PC-9 (cell line): ENCODE measurements at regions not wholly inside any gene's neighbourhood (a gene's known extent, or its start where the extent isn't known, plus 50 kb on each side); places are given as distances from the start of the nearest gene placed in this dataset.
"Not testable (repeated sequence)": the region's sequence is repeated elsewhere in the genome, so short reads cannot be mapped to it uniquely, and the experiment has no call there.

Experiments used
- BruUV-seq: library from RNA; stranded (reverse); fragments of 400-500 nt; replicated peaks from 2 replicates; lab custom pipeline; 2021; lab: Mats Ljungman, UMichigan
- CTCF ChIA-PET: fragments of 300-600 bp; sonication (Branson Sonifier 250); formaldehyde crosslinking; loops from one replicate; lab custom pipeline; 2022; ENCODE audit warnings: antibody characterized with exemption; lab: Charles Lee
- POLR2A ChIA-PET: fragments of 300-600 bp; sonication (Branson Sonifier 250); formaldehyde crosslinking; loops from one replicate; lab custom pipeline; 2022; ENCODE audit warnings: antibody characterized with exemption; ENCODE audit not compliant: unreplicated experiment; lab: Charles Lee
- DNase-seq, 2 experiments: peaks; one replicate each; pipeline versions ENCODE4 v3.0.0 to v3.0.0-alpha.2; 2015 to 2022; ENCODE audit warnings: mixed read lengths in 1 of 2
- H2AFZ ChIP-seq: fragments of 200-600 bp; sonication (generic); 2 replicates; pipeline ENCODE4 v1.8.1; 2017; ENCODE audit warnings: antibody characterized with exemption
- H3F3A ChIP-seq: fragments of 200-600 bp; sonication (generic); 2 replicates; pipeline ENCODE4 v1.8.1; 2017; ENCODE audit warnings: antibody characterized with exemption, mild to moderate bottlenecking, low read depth; ENCODE audit not compliant: insufficient read depth
- H3K27ac ChIP-seq: fragments of 200-600 bp; sonication (generic); 2 replicates; pipeline ENCODE4 v1.6.1; 2016; ENCODE audit warnings: mixed run types
- H3K27me3 ChIP-seq: fragments of 200-600 bp; sonication (generic); 2 replicates; pipeline ENCODE4 v1.6.1; 2016; ENCODE audit warnings: low read depth, mixed run types; ENCODE audit not compliant: insufficient read depth
- H3K36me3 ChIP-seq: fragments of 200-600 bp; sonication (generic); 2 replicates; pipeline ENCODE4 v1.6.1; 2016; ENCODE audit warnings: low read depth, mixed run types
- H3K4me1 ChIP-seq: fragments of 200-600 bp; sonication (generic); replicated peaks from 2 replicates; pipeline ENCODE4 v1.6.1; 2016; ENCODE audit warnings: mixed run types; ENCODE audit not compliant: insufficient read depth
- H3K4me2 ChIP-seq: fragments of 200-600 bp; sonication (generic); 2 replicates; pipeline ENCODE4 v1.6.1; 2017; ENCODE audit warnings: mixed run types
- H3K4me3 ChIP-seq: fragments of 200-600 bp; sonication (generic); 2 replicates; pipeline ENCODE4 v1.6.1; 2016; ENCODE audit warnings: mixed run types
- H3K79me2 ChIP-seq: fragments of 200-600 bp; sonication (generic); 2 replicates; pipeline ENCODE4 v1.6.1; 2017; ENCODE audit warnings: low read depth, mixed run types
- H3K9me2 ChIP-seq: fragments of 200-600 bp; sonication (generic); 2 replicates; pipeline ENCODE4 v1.8.1; 2017; ENCODE audit warnings: mild to moderate bottlenecking; ENCODE audit not compliant: insufficient read depth
- H3K9me3 ChIP-seq: fragments of 200-600 bp; sonication (generic); 2 replicates; pipeline ENCODE4 v1.8.1; 2016; ENCODE audit warnings: low read depth; ENCODE audit not compliant: insufficient read depth
- H4K20me1 ChIP-seq: fragments of 200-600 bp; sonication (generic); 2 replicates; pipeline ENCODE4 v1.8.1; 2017; ENCODE audit not compliant: insufficient read depth
- CTCF ChIP-seq: fragments of 200-600 bp; sonication (generic); conservative IDR thresholded peaks from 2 replicates; pipeline ENCODE4 v1.6.1; 2017; ENCODE audit warnings: mixed run types, antibody characterized with exemption, mild to moderate bottlenecking, moderate library complexity
- EZH2 ChIP-seq: fragments of 200-600 bp; sonication (generic); IDR thresholded peaks from 2 replicates; pipeline ENCODE4 v1.8.0; 2017; ENCODE audit warnings: antibody characterized with exemption, low read depth
- intact Hi-C: fragments of 100-400 bp; cut with micrococcal nuclease; formaldehyde crosslinking; loops from one replicate; pipeline ENCODE4 v1.10.0; 2022; ENCODE audit not compliant: unreplicated experiment

DNA sequence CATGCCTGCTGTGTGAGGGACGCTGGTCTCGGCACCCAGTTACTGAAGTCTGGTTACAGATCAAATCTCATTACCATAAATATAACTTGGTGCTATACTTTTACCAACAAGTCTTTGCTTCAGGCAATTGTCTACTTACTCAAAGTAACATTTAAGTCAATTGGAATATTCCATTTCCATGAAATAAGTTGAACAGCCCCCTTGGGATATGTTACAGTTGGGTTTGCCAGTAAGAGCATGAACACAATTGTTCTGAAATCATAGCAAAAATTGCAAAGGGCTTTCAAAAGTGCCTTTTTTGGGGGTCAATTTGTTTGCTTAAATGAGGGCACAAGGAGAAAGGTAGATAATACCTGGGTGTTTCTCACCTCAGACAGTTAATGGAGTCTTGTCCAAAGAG lies 170.9 kb upstream of the EXOC2 start:
- TF ChIP-seq EZH2 (no peak), CTCF (no peak)
- Histone ChIP-seq H3K27ac (no peak overlapping the region), H3K4me1 (no peaks in the 10 kb centered on the region), H3K79me2 (no peaks in the 10 kb centered on the region), H3K4me3 (no peak overlapping the region), H3K9me3 (no peaks in the 10 kb centered on the region), H3K4me2 (peak overlapping the region; percentile 16), H3F3A (no peaks in the 10 kb centered on the region), H2AFZ (no peak overlapping the region), H3K9me2 (no peaks in the 10 kb centered on the region), H3K27me3 (no peaks in the 10 kb centered on the region), H3K36me3 (no peaks in the 10 kb centered on the region), H4K20me1 (no peaks in the 10 kb centered on the region)
- POLR2A ChIA-PET: no interaction called here
- CTCF ChIA-PET: no interaction called here
- intact Hi-C loops: no loop called here
- DNase-seq: no peak
- no TSS peak for BruUV-seq

DNA sequence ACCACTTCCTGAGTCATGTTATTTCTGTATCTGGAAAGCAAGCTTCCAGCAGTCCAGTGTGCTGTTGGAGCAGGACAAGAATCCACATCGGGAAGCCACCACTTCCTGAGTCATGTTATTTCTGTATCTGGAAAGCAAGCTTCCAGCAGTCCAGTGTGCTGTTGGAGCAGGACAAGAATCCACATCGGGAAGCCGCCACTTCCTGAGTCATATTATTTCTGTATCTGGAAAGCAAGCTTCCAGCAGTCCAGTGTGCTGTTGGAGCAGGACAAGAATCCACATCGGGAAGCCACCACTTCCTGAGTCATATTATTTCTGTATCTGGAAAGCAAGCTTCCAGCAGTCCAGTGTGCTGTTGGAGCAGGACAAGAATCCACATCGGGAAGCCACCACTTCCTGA lies 170.2 kb upstream of the EXOC2 start:
- H3K4me1 ChIP-seq, BruUV-seq, H3K36me3 ChIP-seq, H3F3A ChIP-seq, H3K27ac ChIP-seq, CTCF ChIA-PET, H3K9me2 ChIP-seq, H3K4me3 ChIP-seq, H4K20me1 ChIP-seq, POLR2A ChIA-PET, DNase-seq, H3K79me2 ChIP-seq, H3K27me3 ChIP-seq, H2AFZ ChIP-seq, H3K9me3 ChIP-seq, intact Hi-C loops: not testable (repeated sequence)
- peak overlapping the region; percentile 50; the same call in 1 of the 2 replicates for H3K4me2 ChIP-seq

- no peak overlapping the region for H3K27ac ChIP-seq
- no TSS peak for BruUV-seq
- no peaks in the 10 kb centered on the region for H3K79me2 ChIP-seq
- DNase-seq: no peak
- POLR2A ChIA-PET: no interaction called here
- no peak overlapping the region for H3K4me2 ChIP-seq
- no peak overlapping the region for H2AFZ ChIP-seq
- H3K9me2 ChIP-seq: no peaks in the 10 kb centered on the region
- H4K20me1 ChIP-seq: no peaks in the 10 kb centered on the region
- H3K36me3 ChIP-seq: no peaks in the 10 kb centered on the region
- H3F3A ChIP-seq: no peaks in the 10 kb centered on the region
- no peak overlapping the region for H3K4me3 ChIP-seq
- H3K9me3 ChIP-seq: no peaks in the 10 kb centered on the region
- no peaks in the 10 kb centered on the region for H3K27me3 ChIP-seq
- CTCF ChIA-PET: no interaction called here
- no peak for TF ChIP-seq EZH2
- no peak for TF ChIP-seq CTCF
- intact Hi-C loops: no loop called here
- no peaks in the 10 kb centered on the region for H3K4me1 ChIP-seq
These were observed 167.0 kb upstream of the EXOC2 start for GRCh38 chr6:859936-860335.

GRCh38 chr6:854406-855118 lies 161.6 kb upstream of the EXOC2 start:
- H3K79me2 ChIP-seq: no peaks in the 10 kb centered on the region
- H3K9me3 ChIP-seq: no peaks in the 10 kb centered on the region
- CTCF ChIA-PET: no interaction called here
- H2AFZ ChIP-seq: no peak overlapping the region
- POLR2A ChIA-PET: no interaction called here
- no peaks in the 10 kb centered on the region for H3F3A ChIP-seq
- TF ChIP-seq EZH2: no peak
- TF ChIP-seq CTCF: no peak
- no peak overlapping the region for H3K4me2 ChIP-seq
- no peaks in the 10 kb centered on the region for H3K9me2 ChIP-seq
- H3K4me1 ChIP-seq: no peaks in the 10 kb centered on the region
- H3K4me3 ChIP-seq: no peak overlapping the region
- H3K27ac ChIP-seq: no peak overlapping the region
- DNase-seq: no peak
- intact Hi-C loops: no loop called here
- no TSS peak for BruUV-seq
- H3K27me3 ChIP-seq: no peaks in the 10 kb centered on the region
- H4K20me1 ChIP-seq: no peaks in the 10 kb centered on the region
- no peaks in the 10 kb centered on the region for H3K36me3 ChIP-seq

GRCh38 chr6:852216-852615 lies 159.3 kb upstream of the EXOC2 start:
- H3K4me3 ChIP-seq, H3K27ac ChIP-seq, H2AFZ ChIP-seq, H3K79me2 ChIP-seq, H3K36me3 ChIP-seq, POLR2A ChIA-PET, H3F3A ChIP-seq, BruUV-seq, CTCF ChIA-PET, DNase-seq, H4K20me1 ChIP-seq, H3K9me2 ChIP-seq, H3K9me3 ChIP-seq, H3K27me3 ChIP-seq, H3K4me2 ChIP-seq, H3K4me1 ChIP-seq, intact Hi-C loops: not testable (repeated sequence)
